Upper lobe of left lung (tissue), 4 donors: ENCODE measurements at regions not wholly inside any gene's neighbourhood (a gene's known extent, or its start where the extent isn't known, plus 50 kb on each side); places are given as distances from the start of the nearest gene placed in this dataset.

Experiments
- EP300 ChIP-seq, 4 donors: sonication (generic); formaldehyde crosslinking; IDR thresholded peaks; one replicate each; pipeline ENCODE4 v1.5.1; 2017; ENCODE audit warnings: antibody characterized with exemption in 4 of 4, control low read depth in 2 of 4
- POLR2A ChIP-seq, 4 donors: fragments of 450-650 bp; IDR thresholded peaks; one replicate each; pipeline ENCODE4 v1.5.1; 2016 to 2017; ENCODE audit warnings: antibody characterized with exemption in 4 of 4, mild to moderate bottlenecking in 2 of 4
- POLR2AphosphoS5 ChIP-seq, 2 donors: sonication (generic); formaldehyde crosslinking; IDR thresholded peaks; one replicate each; pipeline ENCODE4 v1.5.1; 2017; ENCODE audit warnings: antibody characterized with exemption in 2 of 2
- TF ChIP-seq, protein P1 (sequence below), 6 experiments: fragments of 450-650 bp in 4 of 6; fragments of 200-600 bp in 2 of 6; sonication (generic) in 2 of 6; IDR thresholded peaks; one replicate each; pipeline ENCODE4 v1.5.1; 2016 to 2019; ENCODE audit warnings: antibody characterized with exemption in 6 of 6

GRCh38 chr15:62769604-62770003 is 272.9 kb upstream of the TPM1 start:
- TF ChIP-seq, protein P1, sequence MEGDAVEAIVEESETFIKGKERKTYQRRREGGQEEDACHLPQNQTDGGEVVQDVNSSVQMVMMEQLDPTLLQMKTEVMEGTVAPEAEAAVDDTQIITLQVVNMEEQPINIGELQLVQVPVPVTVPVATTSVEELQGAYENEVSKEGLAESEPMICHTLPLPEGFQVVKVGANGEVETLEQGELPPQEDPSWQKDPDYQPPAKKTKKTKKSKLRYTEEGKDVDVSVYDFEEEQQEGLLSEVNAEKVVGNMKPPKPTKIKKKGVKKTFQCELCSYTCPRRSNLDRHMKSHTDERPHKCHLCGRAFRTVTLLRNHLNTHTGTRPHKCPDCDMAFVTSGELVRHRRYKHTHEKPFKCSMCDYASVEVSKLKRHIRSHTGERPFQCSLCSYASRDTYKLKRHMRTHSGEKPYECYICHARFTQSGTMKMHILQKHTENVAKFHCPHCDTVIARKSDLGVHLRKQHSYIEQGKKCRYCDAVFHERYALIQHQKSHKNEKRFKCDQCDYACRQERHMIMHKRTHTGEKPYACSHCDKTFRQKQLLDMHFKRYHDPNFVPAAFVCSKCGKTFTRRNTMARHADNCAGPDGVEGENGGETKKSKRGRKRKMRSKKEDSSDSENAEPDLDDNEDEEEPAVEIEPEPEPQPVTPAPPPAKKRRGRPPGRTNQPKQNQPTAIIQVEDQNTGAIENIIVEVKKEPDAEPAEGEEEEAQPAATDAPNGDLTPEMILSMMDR (IDR thresholded peaks at IDR 0.05), result no peak
- TF ChIP-seq POLR2AphosphoS5 (IDR thresholded peaks at IDR 0.05) (no peak), POLR2A (IDR thresholded peaks at IDR 0.05) (no peak), EP300 (IDR thresholded peaks at IDR 0.05) (no peak)
